HG03095 (cell line): ENCODE measurements at regions not wholly inside any gene's neighbourhood (a gene's known extent, or its start where the extent isn't known, plus 50 kb on each side); places are given as distances from the start of the nearest gene placed in this dataset.

Source experiments
- ATAC-seq: cut with Tn5 transposase; IDR thresholded peaks from one replicate; pipeline ENCODE4 v1.9.1; 2021; ENCODE audit warnings: moderate library complexity; ENCODE audit not compliant: unreplicated experiment

DNA sequence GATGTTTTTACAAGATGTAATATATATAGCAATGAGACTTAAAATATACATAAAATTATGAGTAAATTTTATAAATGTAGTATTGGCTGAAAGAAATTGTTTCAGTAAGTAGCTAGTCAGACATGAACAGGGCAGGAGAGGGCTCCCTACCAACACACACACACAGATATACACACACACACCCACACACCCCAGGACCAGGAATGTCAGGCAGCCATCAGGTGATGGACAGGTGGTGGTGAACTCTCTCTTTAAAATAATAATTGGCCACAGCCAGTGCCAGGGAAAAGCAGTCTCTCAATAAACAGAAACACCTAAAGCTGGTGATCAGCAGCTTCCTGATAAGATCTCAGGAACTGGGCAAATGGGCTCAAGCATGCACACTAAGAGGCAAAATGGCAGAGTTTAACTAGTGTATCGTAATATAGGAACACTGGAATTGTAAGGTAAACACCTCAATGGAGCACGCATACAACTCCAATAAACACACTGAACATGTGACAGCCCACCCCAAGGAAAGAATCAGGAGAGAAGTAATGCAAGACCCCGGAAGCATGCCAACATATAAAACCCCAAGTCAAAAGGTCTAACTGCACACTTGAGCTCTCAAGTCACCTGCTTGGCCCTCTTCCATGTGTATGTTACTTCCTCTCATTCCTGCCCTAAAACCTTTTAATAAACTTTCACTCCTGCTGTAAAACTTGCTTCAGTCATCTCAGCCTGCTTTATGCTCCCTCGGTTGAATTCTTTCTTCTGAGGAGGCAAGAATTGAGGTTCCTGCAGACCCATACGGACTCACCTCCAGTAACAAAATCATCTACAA lies 1034.1 kb upstream of the SEMA6D start:
- ATAC-seq: no peak

DNA sequence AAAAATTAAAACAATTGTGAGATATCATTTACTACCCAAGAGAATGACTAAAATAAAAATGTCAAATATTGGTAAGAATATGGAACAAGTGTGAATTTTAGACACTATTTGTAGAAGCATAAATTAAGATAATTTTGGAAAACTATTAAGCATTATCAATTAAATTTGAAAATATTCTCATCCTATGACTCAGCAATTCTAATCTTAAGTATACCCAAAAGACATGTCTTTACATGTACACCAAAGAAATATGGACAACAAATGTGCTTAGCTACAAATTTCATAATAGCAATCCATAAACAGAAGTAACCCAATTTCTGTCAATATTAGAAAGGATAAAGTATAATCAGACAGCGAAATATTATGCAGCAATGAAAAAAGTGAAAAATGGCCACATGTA lies 1032.2 kb upstream of the SEMA6D start:
- no peak for ATAC-seq

DNA sequence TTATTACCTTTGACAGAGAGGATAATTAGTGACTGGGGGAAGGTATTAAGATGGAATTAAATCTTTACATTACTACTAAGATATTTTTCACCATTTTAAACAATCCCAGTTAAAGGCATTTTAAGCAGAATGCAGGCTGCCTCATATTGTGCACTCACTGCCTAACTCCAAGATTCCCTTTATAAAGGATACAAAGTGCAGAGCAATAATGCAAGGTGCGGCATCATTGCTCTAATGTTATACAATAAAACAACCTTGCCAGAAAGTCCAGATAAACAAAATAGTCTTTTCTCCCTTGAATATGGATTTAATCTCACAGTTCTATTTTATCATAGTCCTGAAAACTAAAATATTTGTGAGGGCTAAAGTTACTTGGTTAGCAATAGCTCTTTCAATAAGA lies 1031.6 kb upstream of the SEMA6D start:
- ATAC-seq: no peak

DNA sequence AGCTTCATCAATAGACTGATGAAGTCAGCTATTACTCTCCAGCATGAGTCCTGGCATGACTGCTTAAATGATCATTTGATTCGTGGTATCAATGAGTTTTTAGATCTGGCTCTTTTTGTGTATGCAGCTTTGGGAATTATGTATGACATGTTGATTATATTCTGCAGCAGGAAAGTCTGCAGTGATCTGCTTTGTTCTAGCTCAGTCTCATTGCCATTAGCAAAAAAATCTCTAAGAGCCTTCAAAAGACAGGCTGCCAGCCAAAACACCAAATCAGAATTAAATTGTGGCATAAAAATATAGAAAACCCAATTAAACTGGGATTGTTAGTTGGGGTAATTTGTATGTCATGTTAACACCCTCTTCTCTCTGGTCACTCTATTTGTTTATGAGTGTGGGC lies 1021.0 kb upstream of the SEMA6D start:
- no peak for ATAC-seq

- no peak for ATAC-seq
These were observed 1016.0 kb upstream of the SEMA6D start for GRCh38 chr15:46701346-46701745.

DNA sequence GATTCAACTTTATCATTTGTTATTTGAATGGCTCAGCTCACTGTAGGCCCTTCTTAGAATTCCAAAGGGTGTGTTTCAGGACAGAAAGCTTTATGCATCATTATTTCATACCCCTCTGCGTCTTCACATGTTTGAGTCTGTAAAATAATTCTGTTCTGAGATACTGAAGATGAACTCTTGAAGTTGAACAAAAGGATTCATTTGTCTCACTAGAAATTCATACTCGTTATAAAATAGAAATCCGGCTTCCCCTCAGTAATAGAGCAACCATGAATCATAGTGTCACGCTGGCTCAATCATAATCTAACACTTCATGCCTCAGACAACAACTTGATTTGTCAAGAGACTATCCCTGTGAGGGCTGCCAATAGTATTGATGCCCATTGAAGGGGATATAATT lies 1015.4 kb upstream of the SEMA6D start:
- ATAC-seq: no peak

GRCh38 chr15:46703020-46703861 lies 1014.1 kb upstream of the SEMA6D start:
- no peak for ATAC-seq

DNA sequence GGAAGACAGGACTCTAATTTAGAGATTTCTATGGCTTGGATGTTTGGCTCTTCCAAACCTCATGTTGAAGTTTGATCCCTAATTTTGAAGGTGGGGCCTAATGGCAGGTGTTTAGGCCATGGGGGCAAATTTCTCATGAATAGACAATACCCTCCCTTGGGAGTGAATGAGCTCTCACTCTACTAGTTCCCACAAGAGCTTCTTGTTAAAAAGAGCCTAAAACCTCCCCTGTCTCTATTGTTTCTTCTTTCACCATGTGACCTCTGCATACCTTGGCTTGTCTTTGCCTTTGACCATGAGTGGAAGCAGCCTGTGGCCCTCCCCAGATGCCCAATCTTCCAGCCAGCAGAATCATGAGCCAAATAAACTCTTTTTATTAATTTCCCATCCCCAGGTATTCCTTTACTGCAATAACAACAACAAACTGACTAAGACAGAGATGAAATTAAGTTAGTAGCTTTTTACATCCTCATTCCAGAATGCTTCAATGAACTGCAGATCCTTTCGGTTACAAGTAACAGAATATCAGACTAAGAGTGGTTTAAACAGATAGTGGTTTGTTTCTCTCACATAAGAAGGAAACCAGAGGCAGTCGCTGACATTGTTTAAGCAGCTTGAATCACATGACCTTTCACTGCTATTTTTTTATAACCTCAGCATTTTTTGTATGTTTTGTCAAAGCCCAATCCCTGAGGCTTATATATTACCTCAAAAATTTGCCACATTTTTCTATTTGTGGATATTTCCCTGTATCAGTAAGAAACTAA lies 1013.3 kb upstream of the SEMA6D start:
- ATAC-seq: no peak

- no peak for ATAC-seq
These were observed 1009.9 kb upstream of the SEMA6D start for GRCh38 chr15:46707452-46707851.

- ATAC-seq: no peak
These were observed 1009.1 kb upstream of the SEMA6D start for GRCh38 chr15:46708226-46708625.

GRCh38 chr15:46709460-46710083 lies 1007.7 kb upstream of the SEMA6D start:
- ATAC-seq: no peak

DNA sequence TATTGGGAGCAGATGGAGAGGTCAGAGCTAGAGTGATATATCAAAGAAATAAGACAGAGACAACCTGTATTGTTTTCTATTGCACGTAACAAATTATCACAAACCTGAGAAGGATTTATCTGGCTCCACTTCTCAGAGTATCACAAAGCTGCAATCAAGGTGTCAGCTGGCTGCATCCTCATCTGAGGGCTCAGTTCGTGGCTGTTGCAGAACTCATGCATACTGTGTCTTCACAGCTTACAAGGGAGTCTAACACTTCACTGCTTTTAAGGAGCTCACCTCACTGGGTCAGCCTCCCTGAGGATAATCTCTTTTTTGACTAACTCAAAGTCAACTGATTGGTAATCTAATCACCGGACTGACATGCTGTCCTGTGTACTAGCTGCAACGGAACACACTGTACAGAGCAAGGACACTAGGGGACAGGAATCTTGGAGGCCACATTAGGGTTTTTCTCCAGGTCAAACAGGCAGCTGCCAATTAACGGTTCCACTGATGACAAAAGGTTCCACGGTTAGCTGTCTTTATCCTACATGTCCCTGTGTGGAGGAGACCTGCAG lies 1006.8 kb upstream of the SEMA6D start:
- ATAC-seq: no peak

- ATAC-seq: no peak
These were observed 1004.3 kb upstream of the SEMA6D start for GRCh38 chr15:46713045-46713444.

- no peak for ATAC-seq
These were observed 1002.4 kb upstream of the SEMA6D start for GRCh38 chr15:46714950-46715349.

GRCh38 chr15:46723308-46723707 lies 994.0 kb upstream of the SEMA6D start:
- ATAC-seq: no peak

GRCh38 chr15:46732060-46732459 lies 985.2 kb upstream of the SEMA6D start:
- ATAC-seq: no peak

- no peak for ATAC-seq
These were observed 982.2 kb upstream of the SEMA6D start for GRCh38 chr15:46735115-46735514.

DNA sequence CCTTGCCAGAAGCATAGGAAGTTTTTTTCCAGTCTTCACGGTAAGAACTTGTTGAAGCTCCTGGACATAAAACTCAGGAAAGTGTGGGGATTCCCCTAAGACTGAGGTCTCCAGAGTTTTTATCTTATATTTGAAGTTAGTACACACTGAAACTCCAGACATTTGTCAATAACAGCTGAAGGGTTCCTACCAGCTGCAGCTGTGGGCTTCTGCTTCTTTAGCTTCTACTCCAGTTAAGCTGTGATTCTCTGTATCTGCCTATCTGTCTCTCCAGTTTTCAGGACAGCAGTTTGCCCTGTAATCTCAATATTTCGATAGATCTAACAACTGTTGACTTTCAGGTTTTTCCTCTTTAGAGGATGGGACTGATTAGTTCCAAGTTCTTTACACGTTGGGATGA lies 966.0 kb upstream of the SEMA6D start:
- no peak for ATAC-seq

- no peak for ATAC-seq
These were observed 963.4 kb upstream of the SEMA6D start for GRCh38 chr15:46753946-46754345.

GRCh38 chr15:46763091-46763490 lies 954.2 kb upstream of the SEMA6D start:
- no peak for ATAC-seq

DNA sequence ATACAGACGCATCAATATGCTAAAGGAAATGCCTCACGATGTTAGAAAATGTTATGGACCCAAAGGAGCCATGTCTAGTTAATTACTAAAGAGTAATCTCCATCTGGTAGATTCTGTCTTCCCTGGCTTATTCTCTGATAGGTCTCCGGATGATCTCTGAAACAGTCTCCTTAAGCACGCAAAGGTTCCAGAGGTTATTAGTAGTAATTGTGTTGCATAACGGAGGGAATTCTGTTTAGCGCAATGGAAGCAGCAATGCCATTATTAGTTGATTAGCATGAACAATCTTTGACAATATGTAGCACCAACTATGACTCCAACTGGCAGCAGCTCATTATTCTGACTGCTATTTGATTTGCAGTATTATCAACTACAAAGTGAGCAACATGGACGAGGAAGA lies 952.5 kb upstream of the SEMA6D start:
- ATAC-seq: no peak
